ENCODE measurements at regions not wholly inside any gene's neighbourhood (a gene's known extent, or its start where the extent isn't known, plus 50 kb on each side); places are given as distances from the start of the nearest gene placed in this dataset.
"Not testable (repeated sequence)": the region's sequence is repeated elsewhere in the genome, so short reads cannot be mapped to it uniquely, and the experiment has no call there.

DNA sequence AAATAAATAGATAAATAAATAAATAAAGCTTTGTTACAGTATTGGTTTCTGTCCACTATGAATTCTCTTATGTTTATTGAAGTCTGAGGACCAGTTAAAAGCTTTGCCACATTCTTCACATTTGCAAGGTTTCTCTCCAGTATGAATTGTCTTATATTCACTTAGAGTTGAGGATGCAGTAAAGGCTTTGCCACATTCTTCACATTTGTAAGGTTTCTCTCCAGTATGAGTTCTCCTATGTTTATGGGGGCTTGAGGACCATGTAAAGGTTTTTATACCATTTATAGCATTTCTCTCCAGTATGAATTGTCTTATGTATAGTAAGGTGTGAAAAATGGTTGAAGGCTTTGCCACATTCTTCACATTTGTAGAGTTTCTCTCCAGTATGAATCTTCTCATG, 168.3 kb downstream of the ZNF737 start:
- TF ChIP-seq, protein P1, sequence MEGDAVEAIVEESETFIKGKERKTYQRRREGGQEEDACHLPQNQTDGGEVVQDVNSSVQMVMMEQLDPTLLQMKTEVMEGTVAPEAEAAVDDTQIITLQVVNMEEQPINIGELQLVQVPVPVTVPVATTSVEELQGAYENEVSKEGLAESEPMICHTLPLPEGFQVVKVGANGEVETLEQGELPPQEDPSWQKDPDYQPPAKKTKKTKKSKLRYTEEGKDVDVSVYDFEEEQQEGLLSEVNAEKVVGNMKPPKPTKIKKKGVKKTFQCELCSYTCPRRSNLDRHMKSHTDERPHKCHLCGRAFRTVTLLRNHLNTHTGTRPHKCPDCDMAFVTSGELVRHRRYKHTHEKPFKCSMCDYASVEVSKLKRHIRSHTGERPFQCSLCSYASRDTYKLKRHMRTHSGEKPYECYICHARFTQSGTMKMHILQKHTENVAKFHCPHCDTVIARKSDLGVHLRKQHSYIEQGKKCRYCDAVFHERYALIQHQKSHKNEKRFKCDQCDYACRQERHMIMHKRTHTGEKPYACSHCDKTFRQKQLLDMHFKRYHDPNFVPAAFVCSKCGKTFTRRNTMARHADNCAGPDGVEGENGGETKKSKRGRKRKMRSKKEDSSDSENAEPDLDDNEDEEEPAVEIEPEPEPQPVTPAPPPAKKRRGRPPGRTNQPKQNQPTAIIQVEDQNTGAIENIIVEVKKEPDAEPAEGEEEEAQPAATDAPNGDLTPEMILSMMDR (IDR thresholded peaks at IDR 0.05; ENCODE audit: low read depth, low read length) = no peak

DNA sequence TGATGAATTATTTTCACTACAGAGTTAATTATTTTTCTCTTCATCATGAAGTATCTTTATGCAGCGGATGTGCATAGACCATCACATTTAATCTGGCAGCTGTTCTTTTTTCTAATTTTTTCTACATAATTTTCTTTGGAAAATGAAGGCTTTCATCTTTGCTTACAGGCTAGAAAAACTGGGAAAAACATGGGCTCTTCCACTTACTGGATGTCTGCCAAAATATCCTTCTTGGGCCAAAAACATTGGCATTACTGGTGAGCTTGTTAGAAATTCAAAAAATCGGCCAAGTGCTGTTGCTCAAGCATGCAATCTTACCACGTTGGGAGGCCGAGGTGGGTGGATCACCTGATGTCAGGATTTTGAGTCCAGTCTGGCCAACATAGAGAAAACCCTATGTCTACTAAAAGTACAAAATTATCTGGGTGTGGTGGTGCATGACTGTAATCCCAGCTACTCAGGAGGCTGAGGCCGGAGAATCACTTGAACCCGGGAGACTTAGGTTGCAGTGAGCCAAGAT, 176.8 kb downstream of the ZNF737 start:
- TF ChIP-seq, protein P1 (IDR thresholded peaks at IDR 0.05; ENCODE audit: low read depth, low read length) = no peak
- DNase-seq (ENCODE audit: low read depth in 2 of 2) = no peak
- H3K4me3 ChIP-seq (replicated peaks in 1 of 2; ENCODE audit: low read depth in 2 of 2, low read length in 2 of 2) = no peak overlapping the region

More for the DNA sequence above, 168.3 kb downstream of the ZNF737 start:
- peak in 1 of 2 donors; percentile 7 for DNase-seq (ENCODE audit: low read depth in 2 of 2)
- H3K4me3 ChIP-seq (replicated peaks in 1 of 2; ENCODE audit: low read depth in 2 of 2, low read length in 2 of 2) = no peak overlapping the region

DNA sequence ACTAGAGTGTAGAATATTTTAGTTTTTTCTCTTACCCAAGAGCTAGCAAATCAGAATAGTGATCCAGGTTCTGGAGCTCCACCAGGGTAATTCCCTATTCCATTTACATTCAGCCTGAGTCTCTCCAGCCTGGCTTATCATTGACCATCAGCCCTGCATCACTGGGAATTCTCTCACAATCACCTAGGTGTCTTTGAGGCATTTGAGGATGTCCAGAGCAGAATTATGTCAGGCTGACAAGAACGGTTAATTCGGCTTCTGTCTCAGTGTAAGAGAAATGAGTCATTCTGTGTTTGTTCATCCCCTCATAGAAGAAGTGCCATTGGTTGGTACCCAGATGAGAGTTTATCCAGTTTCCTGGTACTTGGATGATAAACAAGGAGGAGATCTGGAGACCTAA, 180.5 kb downstream of the ZNF737 start:
- TF ChIP-seq, protein P1 (IDR thresholded peaks at IDR 0.05; ENCODE audit: low read depth, low read length) = no peak
- no peak overlapping the region for H3K4me3 ChIP-seq (replicated peaks in 1 of 2; ENCODE audit: low read depth in 2 of 2, low read length in 2 of 2)
- no peak for DNase-seq (ENCODE audit: low read depth in 2 of 2)

DNA sequence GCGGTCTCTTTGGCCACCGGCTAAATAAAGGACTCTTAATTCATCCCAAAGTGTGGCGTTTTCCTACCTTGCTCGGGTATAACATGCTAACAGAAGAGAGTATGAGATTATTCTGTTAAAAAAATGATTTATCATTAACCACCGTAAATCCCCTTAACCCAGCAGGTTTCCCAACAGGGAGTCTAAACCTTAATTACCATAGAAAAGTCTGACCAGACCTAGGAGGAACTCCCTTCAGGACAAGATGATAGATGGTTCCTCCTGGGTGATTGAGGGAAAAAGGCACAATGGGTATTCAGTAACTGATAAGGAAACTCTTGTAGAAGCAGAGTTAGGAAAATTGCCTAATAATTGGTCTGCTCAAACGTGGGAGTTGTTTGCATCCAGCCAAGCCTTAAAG, 193.7 kb downstream of the ZNF737 start:
- H3K4me3 ChIP-seq (replicated peaks in 1 of 2; ENCODE audit: low read depth in 2 of 2, low read length in 2 of 2) = no peak overlapping the region
- TF ChIP-seq, protein P1 (IDR thresholded peaks at IDR 0.05; ENCODE audit: low read depth, low read length) = no peak
- DNase-seq (ENCODE audit: low read depth in 2 of 2) = no peak

DNA sequence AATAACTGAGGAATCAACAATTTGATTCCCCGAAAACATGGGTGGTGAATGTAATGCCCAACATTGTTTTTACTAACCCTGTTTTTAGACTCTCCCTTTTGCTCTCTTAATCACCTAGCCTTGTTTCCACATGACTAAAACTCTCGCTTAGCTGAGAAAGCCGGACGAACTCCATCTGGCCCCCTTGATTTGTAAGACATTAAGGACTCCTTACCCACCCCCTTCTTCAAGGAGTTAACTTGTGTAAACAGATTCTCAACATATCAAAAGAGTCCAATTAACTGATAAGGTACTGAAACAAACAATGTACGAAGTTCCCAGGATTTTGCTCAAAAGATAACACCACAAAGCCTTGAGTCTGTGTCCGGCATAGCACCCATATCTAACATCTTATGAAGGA, 194.3 kb downstream of the ZNF737 start:
- not testable (repeated sequence) for DNase-seq (ENCODE audit: low read depth in 2 of 2)

DNA sequence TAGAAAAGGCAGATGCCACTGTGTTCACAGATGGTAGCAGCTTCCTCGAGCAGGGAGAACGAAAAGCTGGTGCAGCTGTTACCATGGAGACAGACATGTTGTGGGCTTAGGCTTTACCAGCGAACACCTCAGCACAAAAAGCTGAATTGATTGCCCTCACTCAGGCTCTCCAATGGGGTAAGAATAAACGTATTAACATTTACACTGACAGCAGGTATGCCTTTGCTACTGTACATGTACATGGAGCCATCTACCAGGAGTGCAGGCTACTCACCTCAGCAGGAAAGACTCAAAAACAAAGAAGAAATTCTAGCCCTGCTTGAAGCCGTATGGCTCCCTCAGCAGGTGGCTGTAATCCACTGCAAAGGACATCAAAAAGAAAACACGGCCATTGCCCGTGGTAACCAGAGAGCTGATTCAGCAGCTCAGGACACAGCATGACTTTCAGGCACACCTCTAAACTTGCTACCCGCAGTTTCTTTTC, 197.7 kb downstream of the ZNF737 start:
- no peak for DNase-seq (ENCODE audit: low read depth in 2 of 2)
- TF ChIP-seq, protein P1 (IDR thresholded peaks at IDR 0.05; ENCODE audit: low read depth, low read length) = no peak
- H3K4me3 ChIP-seq (replicated peaks in 1 of 2; ENCODE audit: low read depth in 2 of 2, low read length in 2 of 2) = no peak overlapping the region

More for the DNA sequence above, 194.3 kb downstream of the ZNF737 start:
- H3K4me3 ChIP-seq (replicated peaks in 1 of 2; ENCODE audit: low read depth in 2 of 2, low read length in 2 of 2) = not testable (repeated sequence)

DNA sequence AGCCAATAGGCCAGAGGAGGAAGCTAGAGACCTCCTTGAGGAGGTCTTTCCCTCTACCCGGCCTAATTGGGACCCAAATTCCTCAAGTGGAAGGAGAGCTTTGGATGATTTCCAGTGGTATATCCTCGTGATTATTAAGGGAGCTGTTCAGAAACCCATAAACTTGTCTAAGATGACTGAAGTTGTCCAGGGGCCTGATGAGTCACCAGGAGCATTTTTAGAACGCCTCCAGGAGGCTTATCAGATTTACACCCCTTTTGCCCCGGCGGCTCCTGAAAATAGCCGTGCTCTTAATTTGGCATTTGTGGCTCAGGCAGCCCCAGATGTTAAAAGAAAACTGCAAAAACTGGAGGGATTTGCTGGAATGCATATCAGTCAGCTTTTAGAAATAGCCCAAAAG, 198.1 kb downstream of the ZNF486 start:
- TF ChIP-seq, protein P1 (IDR thresholded peaks at IDR 0.05; ENCODE audit: low read depth, low read length) = no peak
- no peak for DNase-seq (ENCODE audit: low read depth in 2 of 2)

More for the DNA sequence above, 198.1 kb downstream of the ZNF486 start:
- H3K4me3 ChIP-seq (replicated peaks in 1 of 2; ENCODE audit: low read depth in 2 of 2, low read length in 2 of 2) = no peak overlapping the region
